ENCODE measurements at regions not wholly inside any gene's neighbourhood (a gene's known extent, or its start where the extent isn't known, plus 50 kb on each side); places are given as distances from the start of the nearest gene placed in this dataset.

GRCh38 chr21:40985370-40985769 is 138.4 kb upstream of the DSCAM start:
- no peak for DNase-seq (ENCODE audit: low read depth in 2 of 2)

DNA sequence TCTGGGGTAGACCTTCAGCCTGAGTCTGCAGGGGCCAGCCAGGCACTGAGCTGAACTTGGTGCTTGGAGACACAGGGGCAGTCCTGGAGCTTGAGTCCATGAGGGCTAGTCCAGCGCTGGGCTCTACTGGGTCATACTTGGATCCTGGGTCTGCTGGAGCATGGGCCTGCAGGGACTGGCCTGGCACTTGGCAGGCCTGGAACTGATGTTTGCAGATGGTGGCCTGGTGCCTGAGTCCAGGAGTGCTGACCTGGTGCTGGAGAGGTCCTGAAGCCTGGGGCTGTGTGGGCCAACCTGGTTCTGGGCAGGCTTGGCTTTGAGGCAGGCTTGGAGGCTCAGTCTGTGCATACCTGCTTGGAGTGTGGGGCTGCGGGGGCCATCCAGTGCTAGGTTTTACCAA is 143.4 kb upstream of the DSCAM start:
- no peak for DNase-seq (ENCODE audit: low read depth in 2 of 2)

DNA sequence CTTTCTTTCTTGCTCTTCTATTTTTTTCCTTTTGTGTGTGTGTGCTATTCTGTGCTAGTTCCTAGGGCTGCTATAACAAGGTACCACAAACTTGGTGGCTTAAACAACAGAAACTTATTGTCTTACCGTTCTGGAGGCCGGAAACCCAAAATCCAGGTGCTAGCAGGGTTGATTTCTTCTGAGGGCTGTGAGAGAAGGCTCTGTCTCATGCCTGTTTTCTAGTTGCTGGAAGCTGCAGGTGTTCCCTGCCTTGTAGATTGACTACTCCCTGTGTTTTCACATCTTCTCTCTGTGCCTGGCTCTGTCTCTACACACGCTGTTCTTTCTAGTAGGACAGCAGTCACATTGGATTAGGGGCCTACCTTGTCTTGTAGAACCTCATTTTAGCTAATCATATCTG is 150.9 kb upstream of the DSCAM start:
- DNase-seq (ENCODE audit: low read depth in 2 of 2), result no peak

DNA sequence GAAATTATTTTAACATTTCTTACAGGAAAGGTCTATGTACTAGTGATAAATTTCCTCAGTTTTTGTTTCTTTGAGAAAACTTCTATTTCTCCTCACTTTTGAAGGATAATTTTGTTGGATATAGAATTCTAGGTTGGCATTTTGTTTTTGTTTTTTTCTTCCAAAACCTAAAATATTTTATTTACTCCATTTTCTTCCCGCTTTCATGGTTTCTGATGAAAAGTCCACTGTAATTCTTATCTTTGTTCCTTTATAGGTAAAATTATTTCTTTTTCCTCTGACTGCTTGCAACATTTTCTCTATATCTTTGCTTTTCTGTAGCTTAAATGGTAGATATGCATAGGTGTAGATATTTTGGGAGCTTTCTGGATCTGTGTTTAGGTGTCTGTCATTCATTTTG is 153.9 kb upstream of the DSCAM start:
- no peak for DNase-seq (ENCODE audit: low read depth in 2 of 2)

GRCh38 chr21:41006636-41007035 is 159.7 kb upstream of the DSCAM start:
- DNase-seq (ENCODE audit: low read depth in 2 of 2), result no peak

GRCh38 chr21:41008351-41008750 is 159.6 kb upstream of the BACE2 start:
- DNase-seq (ENCODE audit: low read depth in 2 of 2), result no peak

DNA sequence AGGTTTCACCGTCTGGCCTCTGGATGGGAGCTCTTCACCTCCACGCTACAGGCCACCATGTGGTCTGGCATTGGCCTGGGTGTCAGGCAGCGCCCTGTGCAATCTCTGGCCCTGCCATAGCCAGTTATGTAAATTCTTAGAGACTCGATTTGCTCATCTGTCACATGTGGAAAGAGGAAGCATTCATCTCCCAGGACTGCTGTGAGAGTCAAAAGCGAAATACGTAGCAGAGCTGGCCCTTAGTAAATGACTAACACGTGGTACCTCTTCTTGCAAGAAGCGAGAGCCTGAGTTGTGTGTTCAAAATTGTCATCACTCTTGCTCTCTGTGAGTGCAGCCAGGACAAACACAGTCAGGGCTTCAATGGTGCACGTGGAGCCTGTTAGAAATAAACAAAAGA is 159.0 kb upstream of the BACE2 start:
- DNase-seq (ENCODE audit: low read depth in 2 of 2), result no peak

DNA sequence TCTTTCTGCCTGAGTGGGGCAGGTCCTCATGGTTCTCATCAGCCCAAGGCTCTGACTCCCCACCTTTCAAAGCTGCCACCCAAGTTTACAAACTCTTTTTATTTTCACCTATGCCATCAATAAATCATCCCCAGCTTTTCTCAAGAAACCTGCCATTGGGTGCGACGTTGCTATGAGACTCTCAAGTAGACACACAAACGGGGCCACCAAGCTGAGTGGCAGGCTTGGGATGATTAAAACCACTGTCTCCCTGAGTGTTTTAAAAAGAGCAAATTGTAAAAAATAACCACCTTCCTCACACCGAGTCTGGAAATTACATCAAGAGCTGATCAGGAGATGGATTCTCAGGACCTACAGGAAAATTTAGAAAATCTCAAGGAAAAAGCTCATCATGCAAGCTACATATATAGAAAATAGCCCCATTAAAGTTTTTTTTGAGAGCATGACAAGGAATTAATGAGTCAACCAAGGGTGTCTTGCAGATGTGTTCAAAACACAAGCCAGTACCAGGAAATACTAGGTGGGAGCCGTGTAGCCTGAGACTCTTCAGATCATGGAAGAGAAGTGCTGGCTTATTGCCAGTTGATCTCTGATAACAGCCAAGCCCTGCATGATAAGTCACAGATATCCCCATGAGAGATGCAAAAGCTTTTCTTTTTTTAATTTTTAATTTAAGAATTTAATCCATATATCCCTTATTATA is 158.4 kb upstream of the BACE2 start:
- DNase-seq (ENCODE audit: low read depth in 2 of 2), result no peak

DNA sequence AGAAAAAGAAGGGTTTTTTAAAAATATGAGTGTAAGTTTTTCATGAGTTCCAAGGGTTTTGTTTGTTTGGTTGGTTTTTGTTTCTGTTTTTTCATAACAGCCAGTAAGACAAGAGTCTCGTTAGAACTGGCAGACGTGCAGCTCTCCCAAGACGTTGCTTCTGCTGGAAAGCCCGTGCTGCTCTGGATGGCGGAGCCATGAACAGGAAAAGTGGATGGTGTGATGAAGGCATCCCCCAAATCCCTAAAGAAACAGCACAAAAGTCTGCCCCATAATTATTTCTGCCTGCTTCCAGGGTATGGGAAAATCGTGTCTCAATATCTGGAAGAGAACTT is 157.9 kb upstream of the BACE2 start:
- DNase-seq (ENCODE audit: low read depth in 2 of 2), result no peak

DNA sequence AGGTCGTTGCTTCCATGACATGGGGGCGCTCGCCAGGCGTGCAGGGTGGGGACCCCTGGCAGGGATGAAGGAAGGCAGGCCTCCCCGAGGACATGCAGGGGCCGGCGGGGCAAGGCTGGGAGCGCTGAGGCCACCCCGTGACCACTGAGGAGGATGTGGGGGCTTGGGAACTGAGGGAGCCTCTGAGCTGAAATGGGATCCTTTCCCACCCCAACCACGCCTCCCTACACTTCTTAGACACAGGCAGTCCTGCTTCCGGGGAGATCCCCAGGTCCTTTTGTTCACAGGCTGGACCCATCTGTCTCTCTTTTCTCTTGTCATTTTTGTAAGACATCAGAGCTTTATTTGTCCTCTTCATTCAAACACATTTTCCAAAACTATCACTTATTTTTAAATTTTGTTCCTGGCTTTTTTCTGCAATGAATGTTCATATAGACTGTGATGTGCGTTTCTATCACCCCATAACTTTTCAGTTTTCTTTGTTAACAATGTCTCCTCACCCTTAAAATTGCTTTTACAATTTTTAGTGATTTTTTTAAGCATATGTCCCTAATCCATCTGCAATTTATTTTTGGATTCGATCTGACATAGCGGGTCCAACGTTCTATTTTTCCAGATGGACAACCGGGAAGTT is 156.7 kb upstream of the BACE2 start:
- DNase-seq (ENCODE audit: low read depth in 2 of 2), result no peak

DNA sequence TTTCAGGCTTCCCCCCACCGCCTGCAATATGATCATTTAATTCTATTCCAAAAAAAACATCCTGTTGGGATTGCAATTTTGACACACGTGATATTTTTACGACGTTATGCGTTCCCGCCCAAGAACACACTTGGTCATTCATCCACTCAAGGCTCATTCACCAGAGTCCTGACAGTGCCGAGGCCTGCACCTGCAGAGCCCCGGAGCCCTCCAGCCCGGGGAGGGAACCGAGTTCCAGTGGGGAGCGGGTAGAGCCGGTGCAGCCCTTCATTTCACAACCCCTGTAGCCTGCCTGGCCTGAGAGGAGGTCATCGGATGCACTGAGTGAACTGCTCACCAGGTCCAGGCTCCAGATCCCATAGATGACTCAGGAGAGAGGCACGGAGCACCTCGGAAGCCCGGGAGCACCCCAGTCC is 156.0 kb upstream of the BACE2 start:
- DNase-seq (ENCODE audit: low read depth in 2 of 2), result no peak

GRCh38 chr21:41012425-41012824 is 155.5 kb upstream of the BACE2 start:
- DNase-seq (ENCODE audit: low read depth in 2 of 2), result no peak

GRCh38 chr21:41016472-41016871 is 151.5 kb upstream of the BACE2 start:
- no peak for DNase-seq (ENCODE audit: low read depth in 2 of 2)

DNA sequence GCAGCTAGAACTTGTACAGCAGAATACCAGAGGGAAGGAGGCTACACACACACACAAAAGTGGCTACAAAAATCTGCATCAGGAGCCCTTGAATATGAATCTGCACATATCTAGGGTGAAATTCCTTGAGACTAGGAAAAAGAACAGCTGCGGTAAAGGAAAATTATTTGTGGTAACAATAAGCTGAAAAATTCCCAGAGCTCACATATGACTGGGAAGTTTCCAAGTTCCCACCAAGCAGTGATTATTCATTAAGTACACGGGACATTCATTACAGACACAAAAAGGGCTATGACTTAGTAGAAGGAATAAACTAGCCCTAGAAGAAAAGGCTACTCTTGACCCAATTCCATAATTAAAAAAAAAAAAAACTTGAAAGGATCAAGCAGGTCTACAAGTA is 149.5 kb upstream of the BACE2 start:
- no peak for DNase-seq (ENCODE audit: low read depth in 2 of 2)

DNA sequence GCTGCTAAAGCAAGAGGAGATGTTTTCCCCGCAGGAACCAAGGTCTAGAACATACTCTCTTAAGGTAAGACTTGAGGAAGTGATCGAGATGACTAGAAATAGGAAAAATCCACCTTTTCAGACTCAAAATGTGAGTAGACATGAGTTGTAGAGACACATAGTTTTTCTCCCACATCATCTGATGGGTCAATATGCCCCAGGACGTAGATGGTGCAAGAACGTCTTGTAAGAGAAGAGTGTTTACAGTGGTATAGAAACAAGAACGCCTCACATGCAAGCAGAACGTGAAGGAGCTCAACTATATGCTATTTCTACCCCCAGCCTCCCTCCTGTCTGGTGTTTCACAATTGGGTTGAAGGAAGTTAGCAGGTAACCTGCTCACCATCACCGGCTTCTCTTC is 144.0 kb upstream of the BACE2 start:
- no peak for DNase-seq (ENCODE audit: low read depth in 2 of 2)

GRCh38 chr21:41024341-41024740 is 143.6 kb upstream of the BACE2 start:
- no peak for DNase-seq (ENCODE audit: low read depth in 2 of 2)

DNA sequence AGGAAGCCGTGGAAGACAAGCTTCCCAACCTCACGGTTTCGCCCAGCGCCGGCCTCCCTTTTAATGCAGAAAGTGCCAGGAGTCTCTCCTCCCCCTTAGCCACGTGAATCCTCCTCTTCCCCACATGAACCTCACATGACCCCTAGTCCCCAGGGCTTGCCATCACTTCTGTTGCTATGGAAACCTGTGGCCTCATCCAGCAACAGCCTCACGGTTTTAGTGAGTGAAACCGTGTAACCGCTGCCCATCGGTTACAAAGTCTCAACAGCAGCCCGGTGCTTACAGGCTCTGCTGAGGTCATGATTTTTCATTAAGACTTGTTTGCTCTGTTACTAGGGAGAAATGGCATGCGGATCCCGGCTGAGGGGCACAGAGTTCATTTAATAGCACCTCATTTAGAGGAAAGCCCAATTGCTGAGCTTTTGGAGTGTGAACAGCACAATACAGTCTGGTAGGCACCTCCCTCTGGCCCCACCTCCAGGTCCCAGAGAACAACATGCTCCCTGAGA is 143.2 kb upstream of the BACE2 start:
- no peak for DNase-seq (ENCODE audit: low read depth in 2 of 2)

DNA sequence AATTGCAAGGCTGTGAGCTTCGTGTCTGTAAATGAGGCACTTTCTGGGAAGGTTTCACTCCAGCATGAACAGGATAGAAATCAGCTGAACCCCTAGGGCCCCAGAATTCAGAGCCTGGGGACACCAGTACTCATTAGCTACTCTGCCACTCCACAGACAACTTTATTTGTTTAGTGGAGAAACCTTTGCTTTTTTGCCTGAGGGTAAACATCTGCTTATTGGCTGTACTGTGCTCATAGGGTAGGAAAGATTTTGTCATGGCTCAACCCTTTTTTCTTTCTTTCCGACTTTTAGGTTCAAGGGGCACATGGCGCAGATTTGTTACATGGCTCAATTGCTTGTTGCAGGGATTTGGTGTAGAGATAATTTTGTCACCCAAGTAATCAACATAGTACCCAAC is 138.4 kb upstream of the BACE2 start:
- no peak for DNase-seq (ENCODE audit: low read depth in 2 of 2)

GRCh38 chr21:41031701-41032220 is 136.2 kb upstream of the BACE2 start:
- no peak for DNase-seq (ENCODE audit: low read depth in 2 of 2)

- no peak for DNase-seq (ENCODE audit: low read depth in 2 of 2)
These were observed 135.4 kb upstream of the BACE2 start for GRCh38 chr21:41032541-41032940.

- DNase-seq (ENCODE audit: low read depth in 2 of 2), result no peak
These were observed 130.7 kb upstream of the BACE2 start for GRCh38 chr21:41037212-41037611.

- no peak for DNase-seq (ENCODE audit: low read depth in 2 of 2)
These were observed 130.0 kb upstream of the BACE2 start for GRCh38 chr21:41037936-41038335.

GRCh38 chr21:41043014-41043413 is 124.9 kb upstream of the BACE2 start:
- DNase-seq (ENCODE audit: low read depth in 2 of 2), result no peak
